ENCODE measurements at regions not wholly inside any gene's neighbourhood (a gene's known extent, or its start where the extent isn't known, plus 50 kb on each side); places are given as distances from the start of the nearest gene placed in this dataset.

GRCh38 chr12:107845980-107846659, 71.6 kb downstream of the ASCL4 start:
- Histone ChIP-seq H3K9me3 (ENCODE audit: control insufficient read depth in 2 of 3, insufficient read depth in 1 of 3, low read length in 3 of 3) (no peaks in the 10 kb centered on the region), H3K9ac (ENCODE audit: low read length in 3 of 3) (no peak overlapping the region), H3K27ac (ENCODE audit: low read depth in 2 of 2, low read length in 2 of 2) (no peak overlapping the region), H3K36me3 (ENCODE audit: control insufficient read depth in 2 of 3, insufficient read depth in 3 of 3, low read length in 3 of 3) (no peaks in the 10 kb centered on the region), H3K4me3 (ENCODE audit: low read length in 3 of 3) (no peak overlapping the region), H3K4me1 (ENCODE audit: control insufficient read depth in 2 of 3, insufficient read depth in 2 of 3, low read depth in 1 of 3, low read length in 3 of 3) (peaks cover 0 to 8% (median 0%) of the 10 kb centered on the region in 3 donors), H3K27me3 (ENCODE audit: control insufficient read depth, insufficient read depth, low read length) (peaks cover 39% of the 10 kb centered on the region)
- FAIRE-seq: no peak
- intact Hi-C loops (cut with DNase I): no loop called here
- peak in 4 of 5 donors; percentile 7 to 37 (median 8) for DNase-seq
- TF ChIP-seq CTCF (IDR thresholded peaks at IDR 0.05; ENCODE audit: borderline replicate concordance, extremely low read depth, insufficient read depth): no peak

GRCh38 chr12:107847430-107847829, 72.9 kb downstream of the ASCL4 start:
- H3K27me3 ChIP-seq (ENCODE audit: control insufficient read depth, insufficient read depth, low read length): peaks cover 29% of the 10 kb centered on the region
- no peaks in the 10 kb centered on the region for H3K9me3 ChIP-seq (ENCODE audit: control insufficient read depth in 2 of 3, insufficient read depth in 1 of 3, low read length in 3 of 3)
- H3K27ac ChIP-seq (ENCODE audit: low read depth in 2 of 2, low read length in 2 of 2): no peak overlapping the region
- H3K4me1 ChIP-seq (ENCODE audit: control insufficient read depth in 2 of 3, insufficient read depth in 2 of 3, low read depth in 1 of 3, low read length in 3 of 3): peaks cover 0 to 8% (median 0%) of the 10 kb centered on the region in 3 donors
- FAIRE-seq (no peak), DNase-seq (no peak)
- intact Hi-C loops (cut with DNase I): no loop called here
- no peak overlapping the region for H3K9ac ChIP-seq (ENCODE audit: low read length in 3 of 3)
- H3K4me3 ChIP-seq (ENCODE audit: low read length in 3 of 3): no peak overlapping the region
- TF ChIP-seq CTCF (IDR thresholded peaks at IDR 0.05; ENCODE audit: borderline replicate concordance, extremely low read depth, insufficient read depth): no peak
- no peaks in the 10 kb centered on the region for H3K36me3 ChIP-seq (ENCODE audit: control insufficient read depth in 2 of 3, insufficient read depth in 3 of 3, low read length in 3 of 3)

GRCh38 chr12:107847830-107848229, 73.3 kb downstream of the ASCL4 start:
- no peak overlapping the region for H3K27ac ChIP-seq (ENCODE audit: low read depth in 2 of 2, low read length in 2 of 2)
- no peaks in the 10 kb centered on the region for H3K9me3 ChIP-seq (ENCODE audit: control insufficient read depth in 2 of 3, insufficient read depth in 1 of 3, low read length in 3 of 3)
- H3K4me3 ChIP-seq (ENCODE audit: low read length in 3 of 3): no peak overlapping the region
- no peak overlapping the region for H3K9ac ChIP-seq (ENCODE audit: low read length in 3 of 3)
- DNase-seq (no peak), FAIRE-seq (no peak)
- H3K27me3 ChIP-seq (ENCODE audit: control insufficient read depth, insufficient read depth, low read length): peaks cover 25% of the 10 kb centered on the region
- H3K36me3 ChIP-seq (ENCODE audit: control insufficient read depth in 2 of 3, insufficient read depth in 3 of 3, low read length in 3 of 3): no peaks in the 10 kb centered on the region
- intact Hi-C loops (cut with DNase I): no loop called here
- peaks cover 0 to 8% (median 0%) of the 10 kb centered on the region in 3 donors for H3K4me1 ChIP-seq (ENCODE audit: control insufficient read depth in 2 of 3, insufficient read depth in 2 of 3, low read depth in 1 of 3, low read length in 3 of 3)
- no peak for TF ChIP-seq CTCF (IDR thresholded peaks at IDR 0.05; ENCODE audit: borderline replicate concordance, extremely low read depth, insufficient read depth)

GRCh38 chr12:107853479-107853878, 79.0 kb downstream of the ASCL4 start:
- no peak overlapping the region for H3K27ac ChIP-seq (ENCODE audit: low read depth in 2 of 2, low read length in 2 of 2)
- no peak for DNase-seq
- H3K9ac ChIP-seq (ENCODE audit: low read length in 3 of 3): no peak overlapping the region
- H3K9me3 ChIP-seq (ENCODE audit: control insufficient read depth in 2 of 3, insufficient read depth in 1 of 3, low read length in 3 of 3): no peaks in the 10 kb centered on the region
- no peaks in the 10 kb centered on the region for H3K4me1 ChIP-seq (ENCODE audit: control insufficient read depth in 2 of 3, insufficient read depth in 2 of 3, low read depth in 1 of 3, low read length in 3 of 3)
- H3K36me3 ChIP-seq (ENCODE audit: control insufficient read depth in 2 of 3, insufficient read depth in 3 of 3, low read length in 3 of 3): no peaks in the 10 kb centered on the region
- TF ChIP-seq CTCF (IDR thresholded peaks at IDR 0.05; ENCODE audit: borderline replicate concordance, extremely low read depth, insufficient read depth): no peak
- FAIRE-seq: no peak
- intact Hi-C loops (cut with DNase I): no loop called here
- H3K4me3 ChIP-seq (ENCODE audit: low read length in 3 of 3): no peak overlapping the region
- no peaks in the 10 kb centered on the region for H3K27me3 ChIP-seq (ENCODE audit: control insufficient read depth, insufficient read depth, low read length)

Measured in kidney (tissue), 13 donors.